GM18507 (cell line): ENCODE measurements at regions not wholly inside any gene's neighbourhood (a gene's known extent, or its start where the extent isn't known, plus 50 kb on each side); places are given as distances from the start of the nearest gene placed in this dataset.

Source experiments
- DNase-seq: peaks from one replicate; pipeline ENCODE4 v3.0.0; 2011; ENCODE audit warnings: low read depth; ENCODE audit not compliant: insufficient read length; ENCODE audit errors: extremely low spot score
- FAIRE-seq: peaks from 2 replicates; lab custom pipeline; 2011; peaks lifted over from hg19 to GRCh38; lab: Jason Lieb, UNC

DNA sequence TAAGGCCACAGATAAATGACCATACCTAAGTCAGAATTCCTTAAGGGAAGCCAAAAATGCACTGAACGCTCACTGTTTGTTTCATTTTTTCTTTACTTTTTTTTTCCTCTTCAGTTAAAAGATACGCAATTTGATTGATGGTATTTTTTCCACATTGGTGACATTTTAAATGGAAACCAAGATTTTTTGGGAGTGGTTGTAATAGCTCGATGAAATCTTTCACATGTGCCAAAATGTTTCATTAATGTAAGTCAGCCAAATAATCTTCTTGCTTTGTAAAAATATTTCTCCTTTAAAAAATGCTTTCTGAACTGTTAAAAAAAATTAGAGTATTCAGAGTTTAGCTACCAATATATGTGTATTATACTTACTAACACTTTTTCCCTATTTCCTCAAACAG lies 339.8 kb downstream of the ZEB2 start:
- no peak for FAIRE-seq
- DNase-seq = no peak

DNA sequence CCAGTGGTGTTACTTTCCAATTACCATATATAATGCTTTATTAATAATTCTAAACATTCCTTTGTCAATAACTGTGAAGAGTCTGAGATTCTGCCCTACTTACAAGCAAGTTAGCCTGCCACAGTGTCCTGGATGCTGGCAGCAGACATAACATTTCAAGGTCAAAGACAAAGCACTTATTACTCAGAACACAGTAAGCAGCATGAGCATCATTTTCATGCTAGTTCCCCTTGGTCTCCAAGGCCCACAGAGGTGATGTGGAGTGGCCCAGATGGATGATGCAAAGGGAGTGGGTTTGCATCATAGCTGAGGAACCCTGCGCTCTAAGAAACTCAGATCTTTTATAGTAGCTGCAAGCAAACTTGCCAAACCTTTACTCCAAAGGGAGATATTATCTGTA lies 349.7 kb downstream of the ZEB2 start:
- DNase-seq = no peak
- FAIRE-seq = no peak

DNA sequence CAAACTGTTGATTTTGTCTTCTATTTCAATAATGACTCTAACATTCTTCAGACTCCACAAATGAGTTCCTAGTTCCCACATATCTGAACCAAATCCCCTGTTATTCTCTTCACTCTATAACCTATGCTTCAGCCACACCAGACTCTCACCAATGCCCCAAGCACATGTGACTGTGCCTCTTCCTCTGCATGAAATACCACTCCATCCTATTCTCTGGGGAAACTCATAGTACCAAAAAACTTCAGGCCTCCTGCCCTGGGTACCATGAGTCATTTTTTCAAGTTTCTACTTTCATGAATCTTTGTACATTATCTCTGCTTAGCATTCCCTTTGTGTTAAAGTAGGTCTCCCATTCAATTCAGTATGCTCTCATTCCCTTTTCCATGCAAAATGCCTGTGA lies 353.2 kb downstream of the ZEB2 start:
- DNase-seq = no peak
- FAIRE-seq = no peak

DNA sequence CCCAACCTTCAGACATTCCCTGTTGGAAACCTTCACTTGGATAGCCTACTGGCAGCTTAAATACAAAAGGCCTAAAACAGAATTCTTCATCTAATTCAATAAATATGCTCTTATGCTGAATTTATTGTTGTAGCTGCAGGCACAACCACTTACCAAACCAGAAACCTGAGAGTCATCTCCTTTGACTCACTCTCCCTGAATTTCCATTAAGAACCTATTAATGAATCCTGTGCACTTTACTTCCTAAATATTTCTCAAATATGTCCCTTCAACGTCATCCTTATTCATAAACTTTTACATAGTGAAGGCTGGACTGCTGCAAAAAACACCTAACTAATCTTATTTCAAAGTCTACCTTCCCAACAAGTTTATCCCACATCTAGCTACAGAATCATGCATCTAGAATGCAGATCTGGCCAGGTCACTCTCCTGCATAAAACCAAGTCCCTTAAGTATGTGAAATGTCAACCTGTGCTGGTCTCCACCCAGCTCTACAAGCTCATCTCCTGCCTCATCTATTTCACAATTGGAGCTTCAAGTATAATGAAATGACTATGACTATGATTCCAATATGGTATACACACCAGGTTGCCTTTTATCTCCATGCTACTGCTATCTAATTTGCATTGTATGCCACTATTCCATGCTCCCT lies 354.2 kb downstream of the ZEB2 start:
- DNase-seq (no peak), FAIRE-seq (no peak)

- no peak for FAIRE-seq
- no peak for DNase-seq
These were observed 356.3 kb downstream of the ZEB2 start for GRCh38 chr2:144163592-144163991.

DNA sequence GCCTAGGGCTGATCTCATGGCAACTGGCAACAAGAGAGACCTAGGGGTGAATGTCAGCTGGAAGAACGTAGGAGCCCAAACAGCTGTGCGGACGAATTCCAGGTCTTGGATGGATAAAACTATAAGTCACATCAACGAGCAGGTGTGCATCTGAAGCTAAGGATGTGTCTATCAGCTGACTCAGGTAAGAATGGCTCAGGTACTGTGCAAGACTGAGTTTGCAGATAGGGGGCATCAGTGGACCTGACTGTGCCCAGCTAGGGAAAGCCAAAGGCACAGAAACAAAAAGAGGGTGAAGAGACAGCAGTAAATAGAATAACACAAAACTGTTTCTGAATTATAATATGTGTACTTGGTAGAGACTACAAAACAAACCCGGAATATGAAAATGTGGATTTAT lies 357.3 kb downstream of the ZEB2 start:
- DNase-seq = no peak
- peak; percentile 79 for FAIRE-seq

GRCh38 chr2:144161061-144161460 lies 358.9 kb downstream of the ZEB2 start:
- DNase-seq = no peak
- FAIRE-seq = no peak

- FAIRE-seq = no peak
- no peak for DNase-seq
These were observed 360.7 kb downstream of the ZEB2 start for GRCh38 chr2:144159240-144159639.

DNA sequence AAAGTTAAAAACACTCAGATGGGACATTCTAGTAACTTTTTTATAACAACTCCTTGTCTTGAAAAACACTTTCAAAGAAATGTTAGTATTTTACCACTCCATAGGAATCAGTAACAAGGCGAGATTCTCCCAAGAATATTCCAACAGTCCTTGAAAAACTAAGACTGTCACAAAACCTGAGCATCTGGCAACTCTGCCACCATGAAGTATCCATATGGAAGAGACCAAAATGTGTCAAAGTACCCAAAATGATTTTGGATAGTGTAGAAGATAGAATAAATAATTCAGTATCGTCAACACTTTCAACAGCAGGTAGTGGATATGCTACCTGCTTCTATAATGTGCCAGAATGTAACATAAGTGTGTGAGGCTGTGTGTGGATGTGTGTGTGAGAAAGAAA lies 361.8 kb downstream of the ZEB2 start:
- DNase-seq (no peak), FAIRE-seq (no peak)

- FAIRE-seq (peak; percentile 55), DNase-seq (no peak)
These were observed 362.9 kb downstream of the ZEB2 start for GRCh38 chr2:144156736-144157640.

DNA sequence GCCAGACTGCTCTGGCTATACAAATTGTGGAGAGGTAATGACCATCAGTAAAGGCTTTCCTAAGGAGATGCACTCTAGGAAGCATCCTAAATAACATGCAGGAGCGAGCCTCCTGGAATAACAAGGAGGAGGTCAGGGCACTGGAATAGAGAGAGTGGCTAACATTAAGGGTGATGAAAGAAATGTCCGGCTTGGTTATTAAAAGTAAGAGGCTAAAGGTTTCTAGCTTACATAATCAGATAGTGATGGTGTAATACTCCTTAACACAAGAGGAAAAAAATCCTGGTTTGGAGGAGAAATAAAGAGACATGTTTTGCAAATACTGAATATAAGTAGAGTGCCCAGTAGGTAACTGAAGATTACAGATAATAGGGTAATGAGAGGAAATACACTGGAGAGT lies 365.7 kb downstream of the ZEB2 start:
- DNase-seq (no peak), FAIRE-seq (no peak)

DNA sequence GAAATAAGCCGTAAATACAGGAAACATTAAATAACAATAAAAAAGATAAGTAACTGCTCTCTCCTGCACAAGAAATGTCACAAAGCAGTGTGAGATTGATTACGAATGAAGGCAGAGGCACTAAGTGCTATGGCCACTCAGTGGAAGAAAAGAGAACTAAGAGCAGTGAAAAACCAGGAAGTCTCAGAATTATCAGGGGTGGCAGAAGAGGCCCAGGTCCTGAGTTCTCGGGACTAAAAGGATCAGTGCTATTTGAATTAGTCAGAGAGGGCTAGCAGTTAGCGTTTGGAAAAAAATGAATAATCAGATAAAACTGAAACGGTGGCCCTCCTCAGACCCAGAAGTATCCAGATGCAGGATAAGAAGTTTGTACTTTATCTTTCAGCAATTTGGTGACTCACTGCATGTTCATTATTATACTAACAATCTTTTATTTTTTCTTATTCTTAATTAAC lies 367.1 kb downstream of the ZEB2 start:
- FAIRE-seq (no peak), DNase-seq (no peak)

DNA sequence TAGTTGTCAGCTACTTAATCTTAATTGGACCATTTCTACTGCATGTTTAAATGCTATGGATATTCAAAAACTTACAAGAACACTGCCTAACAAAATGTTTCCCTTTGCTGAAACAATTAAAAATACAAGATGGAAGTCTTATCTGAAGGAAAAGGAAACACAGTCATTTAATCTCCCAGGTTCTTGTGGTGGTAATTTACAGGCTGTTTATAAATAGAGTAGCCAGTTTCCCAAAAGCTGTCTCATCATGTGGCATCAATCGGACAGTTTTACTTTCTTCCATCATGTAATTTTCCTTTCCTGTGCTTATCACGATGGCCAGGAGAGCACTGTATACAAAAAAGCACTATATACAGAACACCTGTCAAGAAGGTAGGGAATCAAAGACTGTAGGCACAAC lies 368.1 kb downstream of the ZEB2 start:
- FAIRE-seq = no peak
- DNase-seq = no peak

- DNase-seq (no peak), FAIRE-seq (no peak)
These were observed 368.5 kb downstream of the ZEB2 start for GRCh38 chr2:144151405-144151804.

- FAIRE-seq = no peak
These were observed 372.6 kb downstream of the ZEB2 start for GRCh38 chr2:144147356-144147755.

GRCh38 chr2:144146876-144147275 lies 373.0 kb downstream of the ZEB2 start:
- FAIRE-seq (no peak), DNase-seq (no peak)

More at GRCh38 chr2:144147356-144147755, 372.6 kb downstream of the ZEB2 start:
- no peak for DNase-seq

DNA sequence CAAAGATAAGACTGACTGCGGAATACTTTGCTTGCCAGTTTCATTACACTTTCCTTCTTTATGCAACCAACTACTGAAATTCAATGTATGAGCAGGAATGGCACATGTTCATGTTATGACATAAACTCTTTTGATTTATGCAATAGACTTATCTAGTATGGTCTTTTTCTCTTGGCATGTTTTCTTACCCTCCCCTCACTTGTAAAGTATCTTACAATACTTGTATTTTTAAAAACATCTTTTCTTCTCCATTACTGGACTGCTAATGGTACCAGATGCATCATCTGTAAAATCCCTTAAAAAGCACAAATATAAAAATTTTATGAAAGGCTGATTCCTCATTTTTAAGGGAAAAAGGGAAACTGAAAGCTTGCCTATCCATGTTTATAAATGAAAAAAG lies 373.8 kb downstream of the ZEB2 start:
- FAIRE-seq = no peak
- DNase-seq = no peak

GRCh38 chr2:144143294-144144151 lies 376.4 kb downstream of the ZEB2 start:
- FAIRE-seq = no peak
- DNase-seq = no peak

- no peak for FAIRE-seq
- DNase-seq = no peak
These were observed 379.0 kb downstream of the ZEB2 start for GRCh38 chr2:144140891-144141290.
